ENCODE measurements at regions not wholly inside any gene's neighbourhood (a gene's known extent, or its start where the extent isn't known, plus 50 kb on each side); places are given as distances from the start of the nearest gene placed in this dataset.
"Not testable (repeated sequence)": the region's sequence is repeated elsewhere in the genome, so short reads cannot be mapped to it uniquely, and the experiment has no call there.

DNA sequence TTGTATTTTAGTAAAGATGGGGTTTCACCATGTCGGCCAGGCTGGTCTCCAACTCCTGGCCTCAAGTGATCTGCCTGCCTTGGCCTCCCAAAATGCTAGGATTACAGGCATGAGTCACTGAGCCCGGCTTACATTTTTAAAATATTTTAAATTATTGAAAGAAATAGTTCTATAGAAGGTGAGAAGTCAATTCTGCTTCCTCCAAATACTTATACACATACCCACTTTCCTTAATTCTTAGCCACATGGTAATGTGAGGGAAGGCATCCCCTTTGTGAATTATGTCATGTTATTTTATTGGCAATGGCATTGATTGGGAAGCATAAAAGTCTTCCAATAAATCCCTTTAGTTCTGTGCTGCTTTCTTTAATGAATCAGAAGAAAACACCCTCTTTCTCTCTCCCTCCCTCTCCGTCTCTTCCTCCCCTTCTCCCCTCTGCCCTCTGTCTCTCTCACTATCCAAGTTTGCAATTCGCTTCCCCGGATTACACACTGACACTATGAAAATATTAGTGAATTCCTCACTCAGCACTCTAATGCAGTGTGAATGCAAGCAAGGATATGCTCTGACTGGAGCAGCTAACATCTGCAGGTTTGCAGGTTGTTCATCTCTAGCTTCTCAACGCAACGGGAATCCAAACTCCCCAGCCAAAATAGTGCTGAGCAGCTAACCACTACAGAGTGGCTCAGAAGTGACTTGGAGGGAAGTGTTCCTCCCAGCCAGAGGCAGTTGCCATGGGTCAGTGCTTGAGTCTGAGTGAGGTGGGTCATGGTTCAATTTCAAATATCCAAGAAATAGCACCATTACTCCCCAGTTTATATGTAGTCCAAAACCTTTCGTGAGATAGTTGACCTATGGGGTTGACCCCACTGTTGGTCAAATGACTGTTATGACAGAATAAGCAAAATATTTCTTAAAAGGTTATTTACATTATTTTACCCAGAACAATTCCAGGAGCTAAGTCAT, 77.8 kb upstream of the CD55 start:
- DNase-seq (ENCODE audit: low read depth): peak; percentile 28

DNA sequence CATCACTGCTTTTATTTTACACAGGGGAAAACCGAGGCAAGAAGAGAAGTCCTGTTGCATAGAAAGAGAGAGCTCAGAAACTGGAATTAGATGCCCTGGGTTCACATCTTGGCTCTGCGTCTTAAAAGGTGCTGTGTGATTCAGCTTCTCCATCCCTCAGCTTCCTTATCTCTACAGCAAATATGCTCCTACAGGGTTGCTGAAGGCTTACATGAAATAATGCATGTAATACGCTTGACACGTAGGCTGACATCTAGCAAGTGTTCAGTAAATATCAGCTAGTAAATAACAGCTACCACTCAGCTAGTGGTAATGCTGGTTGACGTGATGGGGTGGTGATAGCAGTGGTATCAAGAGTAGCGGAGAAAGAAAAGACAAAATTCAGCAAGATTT, 77.1 kb upstream of the CD55 start:
- DNase-seq (ENCODE audit: low read depth): no peak

DNA sequence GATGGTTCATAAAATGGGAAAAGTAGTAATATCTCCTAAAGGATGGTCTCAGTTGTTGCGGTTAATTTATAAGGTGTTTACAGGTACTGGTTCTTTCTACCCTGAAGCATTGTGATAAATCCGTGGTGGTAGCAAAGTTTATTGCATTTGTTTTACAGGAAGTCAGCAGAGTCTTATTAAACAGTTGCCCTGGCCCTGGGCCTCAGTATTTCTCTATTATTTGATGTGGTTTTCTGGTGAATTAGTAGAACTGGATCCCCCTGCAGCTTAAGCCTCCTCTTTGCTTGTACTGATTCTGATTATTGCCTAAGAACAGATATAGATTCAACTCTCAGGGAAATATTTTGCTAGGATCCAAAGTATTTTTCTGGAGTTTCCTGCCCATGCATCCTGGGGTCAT, 76.4 kb upstream of the CD55 start:
- DNase-seq (ENCODE audit: low read depth): no peak

DNA sequence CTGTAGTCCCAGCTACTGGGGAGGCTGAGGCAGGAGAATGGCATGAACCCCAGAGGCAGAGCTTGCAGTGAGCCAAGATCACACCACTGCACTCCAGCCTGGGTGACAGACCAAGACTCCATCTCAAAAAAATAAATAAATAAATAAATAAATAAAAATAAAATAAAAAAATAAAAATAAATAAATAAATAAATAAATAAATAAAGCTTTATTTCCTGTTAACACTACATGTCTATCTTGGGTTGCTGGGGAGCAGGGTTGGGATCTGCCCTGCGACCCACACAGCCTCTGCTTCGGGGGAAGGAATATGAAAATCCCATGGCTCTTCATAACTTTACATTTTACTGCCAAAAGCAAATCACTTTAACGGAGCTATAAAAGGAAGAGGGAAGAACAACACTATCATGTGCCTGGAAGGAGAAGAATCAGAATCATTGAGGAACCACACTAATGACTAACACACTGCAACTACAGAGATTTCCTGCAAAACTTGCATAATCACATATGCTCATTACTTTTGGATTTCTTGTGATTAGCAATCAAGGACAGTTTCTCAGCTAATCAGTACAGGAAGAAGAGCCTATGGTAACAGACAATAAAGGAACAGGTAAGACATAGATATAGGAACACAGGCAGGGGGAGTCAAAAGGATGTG, 72.8 kb upstream of the CD55 start:
- DNase-seq (ENCODE audit: low read depth): no peak

DNA sequence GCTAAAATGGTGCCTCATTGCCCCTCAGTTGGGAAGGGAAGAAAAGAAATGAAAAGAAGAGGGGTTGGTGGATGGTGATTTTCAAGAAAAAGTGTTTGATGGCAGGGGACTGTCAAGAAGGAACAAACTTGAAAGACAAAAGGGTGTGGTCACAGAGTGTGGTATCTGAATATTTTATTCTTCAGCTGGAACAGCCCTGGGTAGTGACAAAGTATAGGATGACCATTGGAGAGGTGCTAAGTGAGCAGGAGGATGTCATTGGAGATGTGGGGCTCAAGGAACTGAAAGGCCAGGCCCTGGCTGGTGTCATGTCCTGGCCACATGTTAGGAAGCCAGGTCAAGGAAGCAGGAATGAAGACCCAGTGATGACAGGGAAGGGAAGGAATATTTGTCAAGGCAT, 71.0 kb upstream of the CD55 start:
- no peak for DNase-seq (ENCODE audit: low read depth)

DNA sequence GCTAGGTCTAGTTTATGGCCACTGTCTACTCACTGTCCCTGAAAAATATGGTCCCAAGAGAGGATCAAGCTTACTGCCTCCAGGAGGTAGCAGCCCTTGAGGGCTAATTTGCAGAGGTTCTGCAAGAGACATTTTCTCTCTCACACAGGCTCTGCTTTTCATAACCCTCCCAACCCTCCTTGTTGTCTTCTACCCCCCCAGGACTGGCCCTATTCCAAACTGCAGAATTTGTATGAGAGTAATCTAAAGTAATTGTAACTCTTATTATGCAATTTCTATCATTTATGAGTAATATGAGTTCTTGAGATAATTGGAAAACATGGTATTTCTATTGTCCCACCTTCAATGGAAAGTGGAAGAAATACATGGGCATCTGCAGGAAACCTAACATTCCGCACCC, 70.4 kb upstream of the CD55 start:
- no peak for DNase-seq (ENCODE audit: low read depth)

DNA sequence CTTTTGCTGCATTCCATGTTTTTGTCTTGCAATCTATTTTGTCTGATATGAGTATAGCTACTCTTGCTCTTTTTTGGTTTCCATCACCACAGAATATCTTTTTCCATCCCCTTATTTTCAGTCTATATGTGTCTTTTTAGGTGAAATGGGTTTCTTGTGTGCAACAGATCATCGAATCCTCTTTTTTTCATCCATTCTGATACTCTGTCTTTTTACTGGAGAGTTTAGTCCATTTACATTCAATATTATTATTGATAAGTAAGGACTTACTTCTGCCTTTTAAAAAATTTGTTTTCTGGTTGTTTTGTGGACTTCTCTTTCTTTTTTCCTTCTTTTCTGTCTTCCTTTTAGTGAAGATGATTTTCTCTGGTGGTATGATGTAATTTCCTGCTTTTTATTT, 64.6 kb upstream of the CD55 start:
- DNase-seq (ENCODE audit: low read depth): no peak

DNA sequence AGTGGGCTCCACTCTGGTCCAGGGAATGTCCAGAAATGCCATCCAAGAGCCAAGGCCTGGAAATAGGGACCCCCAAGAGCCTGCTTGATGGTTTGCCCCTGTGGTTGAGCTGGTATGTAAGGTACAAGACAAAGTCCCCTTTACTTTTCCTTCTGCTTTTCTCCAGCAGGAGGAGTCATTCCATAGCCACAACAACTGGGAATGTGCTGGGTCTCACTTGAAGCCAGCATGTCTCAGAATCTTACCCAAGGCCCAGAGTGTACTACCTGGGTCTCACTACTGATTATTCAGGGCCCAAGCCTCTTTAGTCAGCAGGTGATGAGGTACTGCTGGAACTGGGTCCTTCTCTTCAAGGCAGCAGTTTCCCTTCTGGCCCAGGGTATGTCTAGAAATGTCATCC, 62.1 kb upstream of the CD55 start:
- DNase-seq (ENCODE audit: low read depth): peak; percentile 31

DNA sequence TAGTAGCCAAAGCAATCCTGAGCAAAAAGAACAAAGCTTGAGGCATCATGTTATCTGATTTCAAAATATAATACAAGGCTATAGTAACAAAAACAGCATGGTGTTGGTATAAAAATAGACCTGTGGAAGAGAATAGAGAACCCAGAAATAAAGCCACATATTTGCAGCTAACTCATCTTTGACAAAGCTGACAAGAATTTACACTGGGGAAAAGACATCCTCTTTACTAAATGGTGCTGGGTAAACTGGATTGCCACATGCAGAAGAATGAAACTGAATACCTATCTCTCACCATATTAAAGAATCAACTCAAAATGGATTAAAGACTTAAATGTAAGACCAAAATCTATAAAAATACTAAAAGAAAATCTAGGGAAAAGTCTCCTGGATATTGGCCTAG, 59.5 kb upstream of the CD55 start:
- DNase-seq (ENCODE audit: low read depth): no peak

DNA sequence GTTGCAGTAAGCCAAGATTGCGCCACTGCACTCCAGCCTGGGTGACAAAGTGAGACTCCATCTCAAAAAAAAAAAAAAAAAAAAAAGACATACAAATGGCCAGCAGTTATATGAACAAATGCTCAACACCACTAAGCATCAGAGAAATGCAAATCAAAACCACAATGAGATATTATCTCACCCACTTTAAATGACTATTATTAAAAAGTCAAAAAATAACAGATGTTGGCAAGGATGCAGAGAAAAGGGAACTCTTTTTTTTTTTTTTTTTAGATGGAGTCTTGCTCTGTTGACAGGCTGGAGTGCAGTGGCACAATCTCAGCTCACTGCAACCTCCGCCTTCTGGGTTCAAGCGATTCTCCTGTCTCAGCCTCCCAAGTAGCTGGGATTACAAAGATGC, 58.6 kb upstream of the CD55 start:
- not testable (repeated sequence) for DNase-seq (ENCODE audit: low read depth)

DNA sequence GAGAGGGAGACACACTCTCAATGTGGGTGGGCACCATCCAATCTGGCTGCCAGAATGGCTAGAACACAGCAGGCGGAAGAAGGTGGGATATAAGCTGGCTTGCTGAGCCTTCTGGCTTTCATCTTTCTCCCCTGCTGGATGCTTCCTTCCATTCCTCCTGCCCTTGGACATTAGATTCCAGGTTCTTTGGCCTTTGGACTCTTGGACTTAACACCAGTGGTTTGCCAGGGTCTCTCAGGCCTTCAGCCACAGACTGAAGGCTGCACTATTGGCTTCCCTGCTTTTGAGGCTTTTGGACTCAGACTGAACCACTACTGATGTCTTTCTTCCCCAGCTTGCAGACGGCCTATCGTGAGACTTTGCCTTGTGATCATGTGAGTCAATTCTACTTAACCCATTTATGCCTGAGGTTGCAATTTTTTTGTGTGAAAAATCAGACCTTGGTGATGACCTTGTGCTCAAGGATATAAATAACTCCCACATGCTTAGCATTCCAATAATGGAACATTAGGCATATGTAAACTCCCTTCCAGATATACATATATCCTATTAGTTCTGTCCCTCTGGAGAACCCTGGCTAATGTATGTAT, 56.7 kb upstream of the CD55 start:
- no peak for DNase-seq (ENCODE audit: low read depth)

DNA sequence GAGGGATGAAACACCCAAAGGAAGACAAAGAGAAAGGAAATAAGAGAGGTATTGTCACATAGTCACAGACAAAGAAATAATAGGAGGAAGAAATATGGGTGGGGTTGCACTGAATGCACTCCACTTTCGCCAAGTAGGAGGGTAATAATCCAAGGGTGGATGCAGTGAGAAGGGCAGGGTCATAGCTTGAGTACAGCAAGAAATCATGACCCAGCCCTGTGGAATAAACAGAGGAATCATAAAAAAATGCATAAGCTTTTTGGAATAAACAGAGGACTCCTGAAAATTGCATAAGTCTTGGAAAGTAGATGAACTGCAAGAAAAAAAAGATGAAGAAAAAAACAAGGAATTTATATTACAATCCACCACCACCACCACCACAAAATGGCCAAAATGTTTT, 53.1 kb upstream of the CD55 start:
- no peak for DNase-seq (ENCODE audit: low read depth)

DNA sequence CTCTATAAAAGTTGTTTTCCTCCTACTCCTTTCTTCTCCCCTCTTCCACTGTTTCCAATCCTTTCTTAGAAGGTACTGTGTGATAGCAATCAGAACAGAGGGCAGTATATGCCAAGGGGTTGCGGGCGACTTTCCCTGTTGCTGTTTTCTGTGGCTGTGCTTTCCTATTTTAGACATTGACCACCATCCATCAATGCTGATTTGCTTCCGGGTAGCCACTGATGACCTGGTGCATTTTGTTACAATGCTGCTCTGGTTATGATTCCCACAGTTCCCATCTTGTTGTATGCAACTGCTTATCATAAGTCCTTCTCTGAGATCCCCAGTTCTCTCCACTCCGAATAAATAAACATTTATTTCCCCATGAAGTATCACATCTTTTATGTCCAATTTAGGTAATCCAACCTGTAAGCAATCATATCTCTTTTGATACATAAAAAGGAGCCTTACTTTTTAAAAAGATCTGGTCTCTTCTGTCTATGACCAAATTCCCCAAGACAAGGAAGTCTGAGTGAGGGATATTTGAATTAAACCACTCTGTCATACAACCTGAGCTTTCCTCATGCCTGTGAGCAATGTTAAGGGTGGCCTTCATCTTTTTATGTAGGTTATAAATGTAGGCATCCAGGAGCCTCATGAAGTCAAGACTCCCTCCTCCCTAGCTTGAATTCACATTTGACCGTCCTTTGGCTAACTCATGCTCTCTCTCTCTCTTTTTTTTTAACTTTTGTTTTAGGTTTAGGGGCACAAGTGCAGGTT, 52.5 kb upstream of the CD55 start:
- no peak for DNase-seq (ENCODE audit: low read depth)
